NT2/D1 (cell line): ENCODE measurements at regions not wholly inside any gene's neighbourhood (a gene's known extent, or its start where the extent isn't known, plus 50 kb on each side); places are given as distances from the start of the nearest gene placed in this dataset.
A peak's percentile ranks its signal among the peaks of the same experiment; 100 is the strongest.

Experiments
- DNase-seq: peaks from one replicate; pipeline ENCODE4 v3.0.0-alpha.2; 2011; ENCODE audit warnings: low read depth, low spot score
- H3K27me3 ChIP-seq: 2 replicates; pipeline ENCODE4 v1.6.0; 2011; ENCODE audit warnings: mild to moderate bottlenecking; ENCODE audit not compliant: insufficient read length, insufficient read depth
- H3K36me3 ChIP-seq: 2 replicates; pipeline ENCODE4 v1.6.1; 2011; ENCODE audit warnings: mild to moderate bottlenecking, low read length, mixed read lengths; ENCODE audit not compliant: insufficient read depth, insufficient read length
- H3K4me1 ChIP-seq: 2 replicates; pipeline ENCODE4 v1.5.1; 2011; ENCODE audit not compliant: insufficient read depth, insufficient read length
- H3K4me3 ChIP-seq: 2 replicates; pipeline ENCODE4 v1.5.1; 2011; ENCODE audit warnings: low read depth; ENCODE audit not compliant: insufficient read length
- H3K9ac ChIP-seq: 2 replicates; pipeline ENCODE4 v1.6.0; 2011; ENCODE audit warnings: low read depth; ENCODE audit not compliant: insufficient read length
- H3K9me3 ChIP-seq: 2 replicates; pipeline ENCODE4 v1.5.1; 2011; ENCODE audit warnings: mild to moderate bottlenecking, low read length; ENCODE audit not compliant: insufficient read depth
- SUZ12 ChIP-seq: IDR thresholded peaks from 2 replicates; pipeline ENCODE4 v1.6.1; 2011; ENCODE audit not compliant: insufficient read length, insufficient read depth; ENCODE audit errors: extremely low read depth
- YY1 ChIP-seq: IDR thresholded peaks from 2 replicates; pipeline ENCODE4 v1.6.1; 2011; ENCODE audit not compliant: insufficient read length, insufficient read depth
- ZNF274 ChIP-seq: IDR thresholded peaks from 2 replicates; pipeline ENCODE4 v1.6.1; 2011; ENCODE audit warnings: mild to moderate bottlenecking, low read depth, low read length

DNA sequence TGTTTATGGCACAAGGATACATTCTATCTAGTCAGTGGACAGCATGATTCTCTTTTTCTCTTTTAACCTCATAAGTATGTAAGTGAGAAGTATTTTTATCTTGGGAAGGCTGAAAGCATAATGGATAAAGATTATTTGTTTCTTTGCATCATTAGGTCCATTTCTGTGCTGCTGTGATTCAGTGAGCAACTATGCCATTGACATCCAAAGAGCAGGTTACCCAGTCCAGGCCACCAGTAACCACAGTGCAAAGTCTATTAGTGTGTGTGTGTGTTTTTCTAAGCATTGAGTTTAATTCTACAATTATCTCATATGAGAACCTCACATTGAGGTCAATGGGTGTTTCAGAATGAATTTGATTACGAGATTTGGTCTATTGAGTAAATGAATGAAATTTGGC is 158.8 kb upstream of the DACH1 start:
- H3K4me3 ChIP-seq: no peak overlapping the region
- H3K9ac ChIP-seq: no peak overlapping the region
- TF ChIP-seq SUZ12 (no peak), YY1 (no peak)
- DNase-seq: no peak
- H3K9me3 ChIP-seq: no peaks in the 10 kb centered on the region
- H3K36me3 ChIP-seq: no peaks in the 10 kb centered on the region
- H3K4me1 ChIP-seq: no peaks in the 10 kb centered on the region
- H3K27me3 ChIP-seq: no peaks in the 10 kb centered on the region

DNA sequence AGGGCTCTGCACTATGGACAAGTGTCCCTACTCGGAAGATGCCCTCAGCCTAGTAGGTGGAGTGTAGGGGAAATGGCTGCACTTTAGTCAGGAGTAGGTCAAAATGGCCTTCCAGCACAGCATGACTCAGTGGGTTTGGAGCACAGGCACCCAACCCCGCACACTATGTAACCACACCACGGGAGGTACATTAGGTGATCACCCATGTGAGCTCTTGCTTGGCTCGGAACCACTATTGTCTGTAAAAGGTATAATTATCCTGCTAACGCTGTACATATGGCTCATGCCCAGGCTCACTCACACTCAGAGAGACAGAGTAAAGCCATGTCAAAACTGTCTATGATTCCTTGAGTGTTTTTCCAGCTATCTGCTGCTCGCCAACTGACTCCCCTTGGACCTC is 156.9 kb upstream of the DACH1 start:
- no peak for DNase-seq
- Histone ChIP-seq H3K4me3 (no peak overlapping the region), H3K9me3 (no peaks in the 10 kb centered on the region), H3K36me3 (no peaks in the 10 kb centered on the region), H3K4me1 (no peaks in the 10 kb centered on the region), H3K27me3 (no peaks in the 10 kb centered on the region), H3K9ac (no peak overlapping the region)
- TF ChIP-seq SUZ12: no peak
- TF ChIP-seq ZNF274: no peak
- TF ChIP-seq YY1: no peak

DNA sequence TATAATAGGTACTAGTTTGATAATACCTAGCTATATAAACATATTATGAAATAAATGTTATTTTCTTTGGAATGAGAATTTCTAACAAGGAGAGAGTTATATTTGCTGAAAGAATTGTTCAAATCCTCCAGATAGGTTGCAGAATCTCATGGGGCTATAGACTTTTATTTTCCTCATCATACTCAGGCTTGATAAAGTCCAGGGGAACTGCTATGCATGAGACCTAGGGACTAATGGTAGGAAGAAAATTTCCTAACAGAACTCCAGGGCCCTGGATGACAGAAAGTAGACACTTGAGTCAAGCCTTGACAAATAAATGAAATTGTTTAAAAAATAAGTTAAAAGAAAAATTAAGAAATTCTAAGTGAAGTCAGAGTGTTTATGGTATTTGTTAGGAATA is 138.5 kb upstream of the DACH1 start:
- DNase-seq: no peak
- Histone ChIP-seq H3K4me3 (no peak overlapping the region), H3K27me3 (no peaks in the 10 kb centered on the region), H3K36me3 (no peaks in the 10 kb centered on the region), H3K4me1 (no peaks in the 10 kb centered on the region), H3K9me3 (no peaks in the 10 kb centered on the region), H3K9ac (no peak overlapping the region)
- TF ChIP-seq YY1 (no peak), ZNF274 (no peak), SUZ12 (no peak)

DNA sequence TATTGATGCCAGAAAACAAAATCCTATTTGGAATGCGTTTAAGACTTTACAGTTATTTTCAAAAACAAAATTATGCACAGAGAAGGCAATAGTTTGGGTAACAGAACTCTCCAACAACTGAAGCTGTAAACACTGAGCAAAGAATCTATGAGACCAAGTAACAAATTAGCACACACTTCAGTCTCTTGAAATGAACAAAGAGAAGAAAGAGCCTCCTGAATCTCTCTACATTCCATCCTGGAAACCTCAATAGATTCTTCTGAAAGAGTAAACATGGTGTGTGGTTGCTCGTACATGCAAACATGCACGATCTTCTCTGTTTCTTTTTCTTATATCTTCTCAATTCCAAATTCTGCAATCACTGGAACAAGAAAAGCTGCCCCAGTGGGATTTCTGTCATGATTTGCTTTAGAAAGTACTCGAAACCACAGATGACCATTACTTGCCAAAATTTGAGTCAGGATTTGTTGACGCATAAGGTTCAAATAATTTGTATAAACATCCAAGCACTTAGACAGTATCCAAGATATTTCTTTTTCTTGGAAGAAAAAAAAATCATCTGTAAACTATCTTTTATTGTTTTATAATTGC is 137.9 kb upstream of the DACH1 start:
- no peaks in the 10 kb centered on the region for H3K27me3 ChIP-seq
- H3K9me3 ChIP-seq: no peaks in the 10 kb centered on the region
- H3K9ac ChIP-seq: no peak overlapping the region
- H3K4me3 ChIP-seq: no peak overlapping the region
- H3K4me1 ChIP-seq: no peaks in the 10 kb centered on the region
- TF ChIP-seq ZNF274: no peak
- TF ChIP-seq SUZ12: no peak
- TF ChIP-seq YY1: no peak
- DNase-seq: peak; percentile 20
- H3K36me3 ChIP-seq: no peaks in the 10 kb centered on the region

DNA sequence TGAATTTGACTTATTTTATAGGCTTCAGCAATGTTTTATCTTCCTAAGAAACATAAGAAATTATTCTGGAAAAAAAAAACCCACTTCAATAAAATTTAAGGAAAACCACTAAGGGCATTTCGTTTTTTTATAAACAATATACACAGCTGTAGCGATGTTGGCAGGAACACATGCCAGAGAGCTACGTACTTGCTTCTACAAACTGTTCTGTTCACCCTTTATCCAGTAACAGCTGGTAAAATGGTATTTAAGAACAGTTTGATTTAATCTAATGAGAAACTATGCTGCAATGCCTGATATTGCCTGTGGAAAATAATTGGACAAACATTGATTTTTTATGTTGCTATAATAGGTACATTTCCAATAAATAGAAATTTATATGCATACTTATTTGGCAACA is 137.2 kb upstream of the DACH1 start:
- H3K9me3 ChIP-seq: no peaks in the 10 kb centered on the region
- H3K4me3 ChIP-seq: no peak overlapping the region
- no peak for DNase-seq
- TF ChIP-seq SUZ12 (no peak), ZNF274 (no peak), YY1 (no peak)
- H3K9ac ChIP-seq: no peak overlapping the region
- no peaks in the 10 kb centered on the region for H3K36me3 ChIP-seq
- no peaks in the 10 kb centered on the region for H3K4me1 ChIP-seq
- H3K27me3 ChIP-seq: no peaks in the 10 kb centered on the region

DNA sequence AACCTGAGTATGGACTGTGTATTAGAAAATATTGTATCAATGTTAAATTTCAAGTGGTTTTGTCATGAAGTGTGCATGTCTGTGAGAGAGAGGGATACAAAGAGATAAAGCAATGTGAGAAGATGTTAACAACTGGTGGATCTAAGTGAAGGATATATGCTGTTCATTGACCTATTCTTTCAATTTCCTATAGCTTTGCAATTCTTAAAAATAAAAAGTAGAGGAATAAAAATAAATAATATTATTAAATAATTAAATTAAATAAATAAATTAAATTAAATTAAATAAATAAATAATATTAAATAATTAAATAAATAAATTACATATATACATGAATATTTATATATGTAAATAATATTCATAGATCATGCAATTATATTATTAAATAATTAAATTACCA is 131.2 kb upstream of the DACH1 start:
- Histone ChIP-seq H3K4me3 (no peak overlapping the region), H3K4me1 (no peaks in the 10 kb centered on the region), H3K27me3 (no peaks in the 10 kb centered on the region), H3K36me3 (no peaks in the 10 kb centered on the region), H3K9ac (no peak overlapping the region), H3K9me3 (no peaks in the 10 kb centered on the region)
- no peak for DNase-seq
- no peak for TF ChIP-seq SUZ12
- TF ChIP-seq ZNF274: no peak
- no peak for TF ChIP-seq YY1

DNA sequence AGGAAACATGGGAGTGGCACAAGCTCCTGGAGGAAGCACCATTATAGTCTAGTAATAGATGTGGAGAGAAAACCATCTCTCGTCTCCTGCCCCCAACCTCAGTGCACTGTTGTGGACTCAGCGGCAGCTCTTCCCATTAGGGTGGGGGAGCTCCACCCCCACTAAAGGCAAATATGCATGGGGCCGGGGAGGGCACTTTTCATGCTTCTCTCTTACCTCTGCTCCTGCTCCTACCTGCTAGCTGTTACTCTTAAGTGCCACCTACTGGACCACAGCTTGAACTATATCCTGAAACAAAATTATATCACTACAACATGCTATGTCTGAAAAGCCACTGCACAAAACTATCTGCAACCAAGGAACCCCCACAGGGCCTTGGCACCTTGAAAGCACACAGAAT is 112.6 kb upstream of the DACH1 start:
- no peaks in the 10 kb centered on the region for H3K9me3 ChIP-seq
- H3K36me3 ChIP-seq: no peaks in the 10 kb centered on the region
- no peak overlapping the region for H3K9ac ChIP-seq
- no peak for TF ChIP-seq YY1
- H3K4me3 ChIP-seq: no peak overlapping the region
- DNase-seq: no peak
- H3K4me1 ChIP-seq: no peaks in the 10 kb centered on the region
- no peaks in the 10 kb centered on the region for H3K27me3 ChIP-seq

DNA sequence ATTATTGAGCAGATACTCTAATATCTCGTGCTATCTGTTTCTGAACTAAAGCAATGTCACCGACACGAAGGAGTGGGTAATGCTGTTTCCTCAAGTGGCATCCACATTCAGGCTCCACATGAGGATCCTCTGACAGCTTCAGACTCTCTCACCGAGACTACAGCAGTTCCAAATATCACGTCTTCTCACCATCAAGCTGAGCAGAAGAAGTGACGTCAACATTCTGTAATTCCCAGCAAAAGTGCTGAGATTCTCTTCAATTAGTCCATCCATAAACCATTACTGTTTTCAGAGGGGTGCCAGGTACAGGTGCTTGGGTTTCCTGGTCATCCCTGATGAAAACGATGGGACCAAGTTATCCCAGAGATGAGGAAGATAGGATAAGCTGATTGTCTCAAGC is 110.0 kb upstream of the DACH1 start:
- no peaks in the 10 kb centered on the region for H3K36me3 ChIP-seq
- TF ChIP-seq ZNF274 (no peak), SUZ12 (no peak), YY1 (no peak)
- DNase-seq: no peak
- no peaks in the 10 kb centered on the region for H3K9me3 ChIP-seq
- H3K4me3 ChIP-seq: no peak overlapping the region
- H3K9ac ChIP-seq: no peak overlapping the region
- H3K27me3 ChIP-seq: no peaks in the 10 kb centered on the region
- H3K4me1 ChIP-seq: no peaks in the 10 kb centered on the region
